ENCODE measurements at regions not wholly inside any gene's neighbourhood (a gene's known extent, or its start where the extent isn't known, plus 50 kb on each side); places are given as distances from the start of the nearest gene placed in this dataset.

DNA sequence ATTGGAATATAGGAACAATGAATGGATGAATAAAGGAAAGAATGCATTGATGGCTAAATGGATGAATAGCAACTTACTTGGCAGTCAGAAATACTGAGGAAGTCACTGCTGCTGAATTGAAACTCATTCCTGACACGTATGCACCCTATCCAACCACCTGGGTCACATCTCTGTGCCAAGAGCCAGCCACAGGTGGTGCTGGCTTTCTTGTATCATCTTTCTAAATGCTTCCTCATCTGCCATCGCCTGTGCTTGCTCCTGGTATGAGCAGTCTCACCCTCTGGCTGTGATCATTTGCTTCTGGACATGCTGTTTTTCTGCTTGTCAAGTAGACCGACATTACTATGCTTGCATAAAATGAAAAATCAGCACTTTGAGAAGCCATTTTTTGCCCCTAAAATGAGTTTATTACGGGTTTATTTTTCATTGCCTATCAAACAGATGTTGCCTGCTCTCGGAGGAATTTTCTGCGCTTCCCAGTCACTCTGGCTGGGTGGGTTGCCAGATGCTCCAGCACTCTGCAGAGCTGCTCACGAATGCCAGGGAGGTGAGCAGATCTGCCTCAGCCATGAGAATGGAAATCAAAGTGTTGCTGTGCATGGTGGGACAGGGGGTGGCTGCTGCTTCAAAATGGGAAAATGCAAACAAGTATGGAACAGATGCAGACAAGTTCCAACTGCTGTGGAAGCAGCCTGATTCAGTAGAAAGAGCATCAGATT, 1349.6 kb upstream of the CDH8 start:
- H3K4me1 ChIP-seq = no peaks in the 10 kb centered on the region
- no peaks in the 10 kb centered on the region for H3K27me3 ChIP-seq
- no peak overlapping the region for H3K27ac ChIP-seq
- H3K4me3 ChIP-seq = no peak overlapping the region
- no peak for DNase-seq (ENCODE audit: extremely low spot score in 2 of 2)
- H3K9me3 ChIP-seq = no peaks in the 10 kb centered on the region
- no peak for TF ChIP-seq POLR2AphosphoS5 (IDR thresholded peaks at IDR 0.05; ENCODE audit: insufficient read depth in 1 of 2, low read depth in 1 of 2)
- no peak for TF ChIP-seq POLR2A (IDR thresholded peaks at IDR 0.05)
- TF ChIP-seq, protein P1, sequence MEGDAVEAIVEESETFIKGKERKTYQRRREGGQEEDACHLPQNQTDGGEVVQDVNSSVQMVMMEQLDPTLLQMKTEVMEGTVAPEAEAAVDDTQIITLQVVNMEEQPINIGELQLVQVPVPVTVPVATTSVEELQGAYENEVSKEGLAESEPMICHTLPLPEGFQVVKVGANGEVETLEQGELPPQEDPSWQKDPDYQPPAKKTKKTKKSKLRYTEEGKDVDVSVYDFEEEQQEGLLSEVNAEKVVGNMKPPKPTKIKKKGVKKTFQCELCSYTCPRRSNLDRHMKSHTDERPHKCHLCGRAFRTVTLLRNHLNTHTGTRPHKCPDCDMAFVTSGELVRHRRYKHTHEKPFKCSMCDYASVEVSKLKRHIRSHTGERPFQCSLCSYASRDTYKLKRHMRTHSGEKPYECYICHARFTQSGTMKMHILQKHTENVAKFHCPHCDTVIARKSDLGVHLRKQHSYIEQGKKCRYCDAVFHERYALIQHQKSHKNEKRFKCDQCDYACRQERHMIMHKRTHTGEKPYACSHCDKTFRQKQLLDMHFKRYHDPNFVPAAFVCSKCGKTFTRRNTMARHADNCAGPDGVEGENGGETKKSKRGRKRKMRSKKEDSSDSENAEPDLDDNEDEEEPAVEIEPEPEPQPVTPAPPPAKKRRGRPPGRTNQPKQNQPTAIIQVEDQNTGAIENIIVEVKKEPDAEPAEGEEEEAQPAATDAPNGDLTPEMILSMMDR (IDR thresholded peaks at IDR 0.05) = no peak
- intact Hi-C loops (cut with DNase I) = no loop called here
- no peaks in the 10 kb centered on the region for H3K36me3 ChIP-seq

DNA sequence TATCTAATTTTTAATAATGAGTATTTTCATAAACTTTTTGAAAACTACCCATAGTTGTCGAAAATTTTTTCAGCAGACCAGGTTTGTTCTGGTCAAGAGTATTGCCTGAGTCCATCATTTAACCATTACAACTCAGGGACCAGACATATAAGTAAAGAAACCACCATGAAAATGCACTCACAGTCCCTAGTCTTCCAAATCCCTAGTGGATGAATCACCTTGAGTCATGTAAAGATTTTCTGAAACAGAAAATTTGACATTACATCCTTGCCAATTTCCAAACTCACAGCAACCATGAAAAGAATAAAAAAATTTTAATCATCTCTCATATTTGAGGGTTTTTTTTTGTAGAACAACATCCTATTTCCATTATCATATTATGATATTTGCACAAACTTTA, 1337.5 kb upstream of the CDH8 start:
- no peaks in the 10 kb centered on the region for H3K4me1 ChIP-seq
- TF ChIP-seq POLR2AphosphoS5 (IDR thresholded peaks at IDR 0.05; ENCODE audit: insufficient read depth in 1 of 2, low read depth in 1 of 2) (no peak), POLR2A (IDR thresholded peaks at IDR 0.05) (no peak)
- TF ChIP-seq, protein P1 (IDR thresholded peaks at IDR 0.05) = no peak
- intact Hi-C loops (cut with DNase I) = no loop called here

DNA sequence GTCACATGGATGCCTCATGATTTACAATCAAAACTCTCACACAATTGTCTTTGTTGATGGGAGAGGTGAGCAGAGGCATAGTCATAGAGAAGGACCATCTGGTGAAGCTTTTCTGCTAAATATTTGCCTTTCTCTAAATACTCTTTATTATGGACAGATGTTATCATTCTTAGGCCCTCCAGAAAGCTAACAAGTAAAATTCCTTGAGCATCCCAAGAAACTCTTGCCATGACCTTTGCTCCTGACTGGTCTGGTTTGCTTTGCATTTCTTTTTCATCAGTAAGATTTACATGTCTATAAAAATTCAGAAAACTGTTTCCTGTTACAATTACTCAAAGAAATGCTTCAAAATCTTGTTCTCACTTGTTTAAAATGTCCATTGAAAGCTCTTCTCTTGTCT, 1336.6 kb upstream of the CDH8 start:
- Histone ChIP-seq H3K27ac (no peak overlapping the region), H3K4me3 (no peak overlapping the region), H3K36me3 (no peaks in the 10 kb centered on the region), H3K27me3 (no peaks in the 10 kb centered on the region), H3K9me3 (no peaks in the 10 kb centered on the region), H3K4me1 (no peaks in the 10 kb centered on the region)
- intact Hi-C loops (cut with DNase I) = no loop called here
- DNase-seq (ENCODE audit: extremely low spot score in 2 of 2) = no peak
- TF ChIP-seq POLR2AphosphoS5 (IDR thresholded peaks at IDR 0.05; ENCODE audit: insufficient read depth in 1 of 2, low read depth in 1 of 2) (no peak), POLR2A (IDR thresholded peaks at IDR 0.05) (no peak)
- TF ChIP-seq, protein P1 (IDR thresholded peaks at IDR 0.05) = no peak

More for the DNA sequence above, 1337.5 kb upstream of the CDH8 start:
- Histone ChIP-seq H3K4me3 (no peak overlapping the region), H3K27ac (no peak overlapping the region), H3K36me3 (no peaks in the 10 kb centered on the region), H3K9me3 (no peaks in the 10 kb centered on the region), H3K27me3 (no peaks in the 10 kb centered on the region)
- no peak for DNase-seq (ENCODE audit: extremely low spot score in 2 of 2)

DNA sequence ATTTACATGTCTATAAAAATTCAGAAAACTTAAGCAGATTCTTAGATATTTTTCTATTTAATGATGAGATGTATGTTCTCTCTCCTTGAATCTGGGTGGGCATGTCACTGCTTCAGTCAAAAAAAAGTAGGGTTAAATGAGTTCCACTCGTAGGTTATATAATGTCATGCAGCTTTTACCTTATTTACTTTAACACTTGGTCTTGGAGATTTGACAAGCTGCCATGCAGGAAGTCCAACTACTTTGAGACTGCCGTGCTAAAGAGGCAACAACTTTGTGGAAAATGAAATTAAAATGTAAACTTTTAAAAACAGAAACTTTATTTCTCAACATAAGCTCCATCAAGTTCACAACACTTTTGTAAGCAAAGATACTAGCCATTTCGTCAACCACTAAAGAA, 1336.0 kb upstream of the CDH8 start:
- intact Hi-C loops (cut with DNase I) = no loop called here
- no peaks in the 10 kb centered on the region for H3K9me3 ChIP-seq

More for the DNA sequence above, 1336.0 kb upstream of the CDH8 start:
- DNase-seq (ENCODE audit: extremely low spot score in 2 of 2) = no peak
- Histone ChIP-seq H3K27ac (no peak overlapping the region), H3K4me1 (no peaks in the 10 kb centered on the region), H3K36me3 (no peaks in the 10 kb centered on the region), H3K4me3 (no peak overlapping the region), H3K27me3 (no peaks in the 10 kb centered on the region)
- TF ChIP-seq, protein P1 (IDR thresholded peaks at IDR 0.05) = no peak
- TF ChIP-seq POLR2A (IDR thresholded peaks at IDR 0.05) = no peak
- TF ChIP-seq POLR2AphosphoS5 (IDR thresholded peaks at IDR 0.05; ENCODE audit: insufficient read depth in 1 of 2, low read depth in 1 of 2) = no peak

Measured in vagina (tissue), 2 donors.